Omental fat pad (tissue), 3 donors: ENCODE measurements at regions not wholly inside any gene's neighbourhood (a gene's known extent, or its start where the extent isn't known, plus 50 kb on each side); places are given as distances from the start of the nearest gene placed in this dataset.

Experiments used
- ATAC-seq: fragments of 150-250 bp; one replicate; pipeline ENCODE4 v1.9.1; 2016; ENCODE audit warnings: mild to moderate bottlenecking, moderate library complexity; ENCODE audit not compliant: low FRiP score
- DNase-seq: peaks from one replicate; pipeline ENCODE4 v3.0.0-alpha.2; 2019; ENCODE audit warnings: low spot score
- TF ChIP-seq, protein P1 (sequence below), 3 donors: fragments of 450-650 bp; IDR thresholded peaks; one replicate each; pipeline ENCODE4 v1.5.1; 2016 to 2017; ENCODE audit warnings: antibody characterized with exemption in 3 of 3, mild to moderate bottlenecking in 3 of 3, moderate library complexity in 2 of 3

GRCh38 chr9:119639287-119639955, 270.2 kb upstream of the BRINP1 start:
- ATAC-seq (no peak), DNase-seq (no peak)
- TF ChIP-seq, protein P1, sequence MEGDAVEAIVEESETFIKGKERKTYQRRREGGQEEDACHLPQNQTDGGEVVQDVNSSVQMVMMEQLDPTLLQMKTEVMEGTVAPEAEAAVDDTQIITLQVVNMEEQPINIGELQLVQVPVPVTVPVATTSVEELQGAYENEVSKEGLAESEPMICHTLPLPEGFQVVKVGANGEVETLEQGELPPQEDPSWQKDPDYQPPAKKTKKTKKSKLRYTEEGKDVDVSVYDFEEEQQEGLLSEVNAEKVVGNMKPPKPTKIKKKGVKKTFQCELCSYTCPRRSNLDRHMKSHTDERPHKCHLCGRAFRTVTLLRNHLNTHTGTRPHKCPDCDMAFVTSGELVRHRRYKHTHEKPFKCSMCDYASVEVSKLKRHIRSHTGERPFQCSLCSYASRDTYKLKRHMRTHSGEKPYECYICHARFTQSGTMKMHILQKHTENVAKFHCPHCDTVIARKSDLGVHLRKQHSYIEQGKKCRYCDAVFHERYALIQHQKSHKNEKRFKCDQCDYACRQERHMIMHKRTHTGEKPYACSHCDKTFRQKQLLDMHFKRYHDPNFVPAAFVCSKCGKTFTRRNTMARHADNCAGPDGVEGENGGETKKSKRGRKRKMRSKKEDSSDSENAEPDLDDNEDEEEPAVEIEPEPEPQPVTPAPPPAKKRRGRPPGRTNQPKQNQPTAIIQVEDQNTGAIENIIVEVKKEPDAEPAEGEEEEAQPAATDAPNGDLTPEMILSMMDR (IDR thresholded peaks at IDR 0.05): no peak

GRCh38 chr9:119634006-119634405, 264.8 kb upstream of the BRINP1 start:
- ATAC-seq (no peak), DNase-seq (no peak)
- TF ChIP-seq, protein P1 (IDR thresholded peaks at IDR 0.05): no peak

- TF ChIP-seq, protein P1 (IDR thresholded peaks at IDR 0.05): no peak
- DNase-seq (no peak), ATAC-seq (no peak)
These were observed 242.3 kb upstream of the BRINP1 start for GRCh38 chr9:119611565-119611964.

DNA sequence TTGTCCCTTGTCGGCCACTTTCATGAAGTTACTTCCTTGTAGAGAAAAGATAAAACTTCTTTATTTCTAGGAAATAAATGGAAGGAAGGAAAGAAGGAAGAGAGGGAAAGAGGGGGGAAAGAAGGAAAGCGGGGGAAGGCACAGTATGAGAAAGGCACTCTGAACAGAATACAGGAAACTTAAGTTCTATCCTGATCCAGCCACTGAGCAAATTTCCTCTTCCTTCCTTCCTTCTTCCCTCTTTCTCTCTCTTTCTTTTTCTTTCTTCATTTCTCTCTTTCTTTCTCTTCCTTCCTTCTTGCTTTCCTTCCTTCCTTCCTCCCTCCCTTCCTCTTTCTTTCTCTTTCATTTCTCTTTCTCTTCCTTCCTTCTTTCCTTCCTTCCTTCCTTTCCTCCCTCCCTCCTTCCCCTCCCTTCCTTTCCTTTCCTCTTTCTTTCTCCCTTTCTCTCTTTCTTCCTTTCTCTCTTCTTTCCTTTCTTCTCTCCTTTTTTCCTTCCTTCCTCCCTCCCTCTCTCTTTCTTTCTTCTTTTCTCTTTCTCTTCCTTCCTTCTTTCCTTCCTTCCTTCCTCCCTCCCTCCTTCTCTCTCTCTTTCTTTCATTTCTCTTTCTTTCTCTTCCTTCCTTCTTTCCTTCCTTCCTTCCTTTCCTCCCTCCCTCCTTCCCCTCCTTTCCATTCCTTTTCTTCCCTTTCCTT, 240.2 kb upstream of the BRINP1 start:
- no peak for ATAC-seq
- DNase-seq: no peak
- TF ChIP-seq, protein P1 (IDR thresholded peaks at IDR 0.05): no peak

DNA sequence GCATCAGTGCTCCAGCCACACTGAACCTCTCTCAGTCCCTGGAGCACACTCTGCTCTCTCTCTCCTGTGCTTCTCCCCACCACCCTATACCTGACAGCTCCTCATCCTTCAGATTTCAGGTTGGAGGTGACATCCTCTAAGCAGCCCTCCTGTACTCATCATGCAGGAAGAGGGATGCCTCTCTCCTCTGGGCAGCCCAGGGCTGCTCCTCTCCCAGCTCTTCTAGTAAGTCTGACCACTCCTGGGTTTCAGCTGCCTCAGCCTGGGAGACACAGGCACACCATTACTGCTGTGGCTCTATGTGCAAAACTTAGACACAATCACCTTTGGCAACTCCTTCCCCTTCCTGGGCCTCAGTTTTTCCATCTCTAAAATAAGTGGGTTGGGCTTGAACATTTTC, 232.4 kb upstream of the BRINP1 start:
- TF ChIP-seq, protein P1 (IDR thresholded peaks at IDR 0.05): no peak
- no peak for DNase-seq
- ATAC-seq: no peak

- ATAC-seq (no peak), DNase-seq (no peak)
- TF ChIP-seq, protein P1 (IDR thresholded peaks at IDR 0.05): no peak
These were observed 228.3 kb upstream of the BRINP1 start for GRCh38 chr9:119597499-119597898.

GRCh38 chr9:119596703-119597102, 227.5 kb upstream of the BRINP1 start:
- DNase-seq: no peak
- no peak for ATAC-seq
- TF ChIP-seq, protein P1 (IDR thresholded peaks at IDR 0.05): no peak
